NCI-H1694 (cell line): ENCODE measurements at regions not wholly inside any gene's neighbourhood (a gene's known extent, or its start where the extent isn't known, plus 50 kb on each side); places are given as distances from the start of the nearest gene placed in this dataset.

ENCODE experiments used
- DNase-seq: peaks from one replicate; lab custom pipeline; 2025; lab: John Stamatoyannopoulos, UW

- DNase-seq = no peak
These were observed 579.5 kb downstream of the MBD2 start for GRCh38 chr18:53644799-53645471.

- no peak for DNase-seq
These were observed 584.8 kb downstream of the MBD2 start for GRCh38 chr18:53639687-53640086.

- no peak for DNase-seq
These were observed 595.1 kb downstream of the MBD2 start for GRCh38 chr18:53629337-53629736.

GRCh38 chr18:53625997-53626599, 598.4 kb downstream of the MBD2 start:
- no peak for DNase-seq

- no peak for DNase-seq
These were observed 613.5 kb downstream of the MBD2 start for GRCh38 chr18:53610957-53611356.

- DNase-seq = no peak
These were observed 617.7 kb downstream of the MBD2 start for GRCh38 chr18:53606792-53607191.

- DNase-seq = no peak
These were observed 619.3 kb downstream of the MBD2 start for GRCh38 chr18:53605198-53605597.

GRCh38 chr18:53603276-53603675, 621.2 kb downstream of the MBD2 start:
- no peak for DNase-seq

- DNase-seq = no peak
These were observed 623.1 kb downstream of the MBD2 start for GRCh38 chr18:53601344-53601743.

- DNase-seq = no peak
These were observed 637.5 kb downstream of the MBD2 start for GRCh38 chr18:53586923-53587322.
